Vagina (tissue), 2 donors: ENCODE measurements at regions not wholly inside any gene's neighbourhood (a gene's known extent, or its start where the extent isn't known, plus 50 kb on each side); places are given as distances from the start of the nearest gene placed in this dataset.
"Not testable (repeated sequence)": the region's sequence is repeated elsewhere in the genome, so short reads cannot be mapped to it uniquely, and the experiment has no call there.

ENCODE experiments used
- DNase-seq, 2 donors: peaks; one replicate each; pipeline ENCODE4 v3.0.0-alpha.2; 2017; ENCODE audit errors: extremely low spot score in 2 of 2
- H3K27ac ChIP-seq: fragments of 200-600 bp; sonication (generic); one replicate; pipeline ENCODE4 v1.5.1; 2019
- H3K27me3 ChIP-seq: fragments of 200-600 bp; sonication (generic); one replicate; pipeline ENCODE4 v1.5.1; 2019
- H3K36me3 ChIP-seq, 2 donors: fragments of 200-600 bp; sonication (generic); one replicate each; pipeline ENCODE4 v1.5.1; 2017 to 2019
- H3K4me1 ChIP-seq: fragments of 200-600 bp; sonication (generic); one replicate; pipeline ENCODE4 v1.5.1; 2019
- H3K4me3 ChIP-seq, 2 donors: fragments of 200-600 bp; sonication (generic); 1 replicate in 1 of 2; 2 replicates in 1 of 2; pipeline ENCODE4 v1.5.1; 2016 to 2019
- H3K9me3 ChIP-seq: fragments of 200-600 bp; sonication (generic); one replicate; pipeline ENCODE4 v1.5.1; 2019
- CTCF ChIP-seq, 3 experiments: fragments of 450-650 bp in 2 of 3; fragments of 200-600 bp in 1 of 3; sonication (generic) in 1 of 3; IDR thresholded peaks; one replicate each; pipeline ENCODE4 v1.5.1; 2017 to 2019; ENCODE audit warnings: antibody characterized with exemption in 3 of 3, mild to moderate bottlenecking in 2 of 3, moderate library complexity in 2 of 3
- POLR2A ChIP-seq, 2 donors: fragments of 450-650 bp; IDR thresholded peaks; one replicate each; pipeline ENCODE4 v1.6.1; 2017; ENCODE audit warnings: antibody characterized with exemption in 2 of 2, mild to moderate bottlenecking in 2 of 2, moderate library complexity in 2 of 2
- POLR2AphosphoS5 ChIP-seq, 2 donors: sonication (generic); formaldehyde crosslinking; IDR thresholded peaks; one replicate each; pipeline ENCODE4 v1.9.0; 2017; ENCODE audit warnings: antibody characterized with exemption in 2 of 2, mild to moderate bottlenecking in 2 of 2, low read depth in 1 of 2; ENCODE audit not compliant: insufficient read depth in 1 of 2
- intact Hi-C: fragments of 100-400 bp; cut with DNase I; formaldehyde crosslinking; loops from one replicate; pipeline ENCODE4 v1.15.1; 2023

GRCh38 chr17:74126179-74126900, 77.1 kb upstream of the RPL38 start:
- H3K36me3 ChIP-seq = no peaks in the 10 kb centered on the region
- H3K4me3 ChIP-seq = no peak overlapping the region
- H3K27me3 ChIP-seq = no peaks in the 10 kb centered on the region
- no peak overlapping the region for H3K27ac ChIP-seq
- H3K9me3 ChIP-seq = no peaks in the 10 kb centered on the region
- no peak for TF ChIP-seq POLR2AphosphoS5 (IDR thresholded peaks at IDR 0.05; ENCODE audit: insufficient read depth in 1 of 2, low read depth in 1 of 2)
- H3K4me1 ChIP-seq = no peaks in the 10 kb centered on the region
- DNase-seq = no peak
- intact Hi-C loops = no loop called here

GRCh38 chr17:74126959-74127358, 76.5 kb upstream of the RPL38 start:
- no peaks in the 10 kb centered on the region for H3K36me3 ChIP-seq
- H3K27me3 ChIP-seq = no peaks in the 10 kb centered on the region
- no peaks in the 10 kb centered on the region for H3K4me1 ChIP-seq
- DNase-seq = no peak
- no peak overlapping the region for H3K4me3 ChIP-seq
- no peak for TF ChIP-seq POLR2A (IDR thresholded peaks at IDR 0.05)
- no peak for TF ChIP-seq CTCF (IDR thresholded peaks at IDR 0.05)
- no peak for TF ChIP-seq POLR2AphosphoS5 (IDR thresholded peaks at IDR 0.05; ENCODE audit: insufficient read depth in 1 of 2, low read depth in 1 of 2)
- no peak overlapping the region for H3K27ac ChIP-seq
- H3K9me3 ChIP-seq = no peaks in the 10 kb centered on the region
- intact Hi-C loops = no loop called here

- no peak overlapping the region for H3K27ac ChIP-seq
- no peak overlapping the region for H3K4me3 ChIP-seq
- no peaks in the 10 kb centered on the region for H3K27me3 ChIP-seq
- no peak for TF ChIP-seq POLR2A (IDR thresholded peaks at IDR 0.05)
- TF ChIP-seq POLR2AphosphoS5 (IDR thresholded peaks at IDR 0.05; ENCODE audit: insufficient read depth in 1 of 2, low read depth in 1 of 2) = no peak
- TF ChIP-seq CTCF (IDR thresholded peaks at IDR 0.05) = no peak
- no peaks in the 10 kb centered on the region for H3K9me3 ChIP-seq
- DNase-seq = no peak
- intact Hi-C loops = no loop called here
- no peaks in the 10 kb centered on the region for H3K36me3 ChIP-seq
- no peaks in the 10 kb centered on the region for H3K4me1 ChIP-seq
Observed at GRCh38 chr17:74128456-74129211, 74.8 kb upstream of the RPL38 start.

GRCh38 chr17:74129800-74130199, 73.7 kb upstream of the RPL38 start:
- H3K9me3 ChIP-seq, H3K27ac ChIP-seq, intact Hi-C loops, H3K4me3 ChIP-seq, H3K4me1 ChIP-seq, H3K36me3 ChIP-seq, H3K27me3 ChIP-seq, DNase-seq: not testable (repeated sequence)

GRCh38 chr17:74130276-74130675, 73.2 kb upstream of the RPL38 start:
- Histone ChIP-seq H3K27me3 (no peaks in the 10 kb centered on the region), H3K9me3 (no peaks in the 10 kb centered on the region), H3K4me3 (no peak overlapping the region), H3K4me1 (no peaks in the 10 kb centered on the region), H3K27ac (no peak overlapping the region), H3K36me3 (no peaks in the 10 kb centered on the region)
- intact Hi-C loops = no loop called here
- TF ChIP-seq POLR2AphosphoS5 (IDR thresholded peaks at IDR 0.05; ENCODE audit: insufficient read depth in 1 of 2, low read depth in 1 of 2) = no peak
- TF ChIP-seq CTCF (IDR thresholded peaks at IDR 0.05) = no peak
- no peak for TF ChIP-seq POLR2A (IDR thresholded peaks at IDR 0.05)
- no peak for DNase-seq

- H3K27me3 ChIP-seq = no peaks in the 10 kb centered on the region
- intact Hi-C loops = no loop called here
- H3K4me3 ChIP-seq = no peak overlapping the region
- TF ChIP-seq POLR2A (IDR thresholded peaks at IDR 0.05) (no peak), CTCF (IDR thresholded peaks at IDR 0.05) (no peak), POLR2AphosphoS5 (IDR thresholded peaks at IDR 0.05; ENCODE audit: insufficient read depth in 1 of 2, low read depth in 1 of 2) (no peak)
- no peaks in the 10 kb centered on the region for H3K9me3 ChIP-seq
- no peaks in the 10 kb centered on the region for H3K36me3 ChIP-seq
- DNase-seq = no peak
- no peak overlapping the region for H3K27ac ChIP-seq
- no peaks in the 10 kb centered on the region for H3K4me1 ChIP-seq
Observed at GRCh38 chr17:74130841-74131240, 72.6 kb upstream of the RPL38 start.
